ENCODE measurements at regions not wholly inside any gene's neighbourhood (a gene's known extent, or its start where the extent isn't known, plus 50 kb on each side); places are given as distances from the start of the nearest gene placed in this dataset.

DNA sequence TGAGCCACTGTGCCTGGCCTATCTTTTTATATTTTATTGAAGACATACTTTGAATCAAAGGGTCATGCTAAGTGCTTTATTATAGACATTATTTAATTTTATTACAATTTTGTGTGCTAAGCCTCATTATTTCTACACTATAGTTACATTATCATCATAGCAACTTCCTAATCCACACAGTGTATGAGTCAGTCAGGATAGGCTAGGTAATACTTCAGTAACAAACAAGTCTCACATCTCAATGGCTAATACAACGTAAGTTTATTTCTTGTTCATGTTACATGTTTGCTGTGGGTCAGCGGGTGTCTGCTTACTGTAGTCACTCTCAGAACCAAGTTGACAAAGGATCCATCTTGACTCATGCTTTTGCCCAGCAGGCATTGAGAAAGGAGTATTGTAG is 292.6 kb upstream of the TGFBR2 start:
- TF ChIP-seq, protein P1, sequence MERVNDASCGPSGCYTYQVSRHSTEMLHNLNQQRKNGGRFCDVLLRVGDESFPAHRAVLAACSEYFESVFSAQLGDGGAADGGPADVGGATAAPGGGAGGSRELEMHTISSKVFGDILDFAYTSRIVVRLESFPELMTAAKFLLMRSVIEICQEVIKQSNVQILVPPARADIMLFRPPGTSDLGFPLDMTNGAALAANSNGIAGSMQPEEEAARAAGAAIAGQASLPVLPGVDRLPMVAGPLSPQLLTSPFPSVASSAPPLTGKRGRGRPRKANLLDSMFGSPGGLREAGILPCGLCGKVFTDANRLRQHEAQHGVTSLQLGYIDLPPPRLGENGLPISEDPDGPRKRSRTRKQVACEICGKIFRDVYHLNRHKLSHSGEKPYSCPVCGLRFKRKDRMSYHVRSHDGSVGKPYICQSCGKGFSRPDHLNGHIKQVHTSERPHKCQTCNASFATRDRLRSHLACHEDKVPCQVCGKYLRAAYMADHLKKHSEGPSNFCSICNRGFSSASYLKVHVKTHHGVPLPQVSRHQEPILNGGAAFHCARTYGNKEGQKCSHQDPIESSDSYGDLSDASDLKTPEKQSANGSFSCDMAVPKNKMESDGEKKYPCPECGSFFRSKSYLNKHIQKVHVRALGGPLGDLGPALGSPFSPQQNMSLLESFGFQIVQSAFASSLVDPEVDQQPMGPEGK (CRISPR knock-in tag; IDR thresholded peaks at IDR 0.05; ENCODE audit: borderline replicate concordance) = no peak
- no peak for TF ChIP-seq ZC3H10 (CRISPR knock-in tag; IDR thresholded peaks at IDR 0.05)
- no peak for TF ChIP-seq ESRRG (CRISPR knock-in tag; IDR thresholded peaks at IDR 0.05)
- no peak for TF ChIP-seq ZFP3 (CRISPR knock-in tag; IDR thresholded peaks at IDR 0.05)
- TF ChIP-seq GLIS3 (CRISPR knock-in tag; IDR thresholded peaks at IDR 0.05) = no peak
- TF ChIP-seq ZFP30 (CRISPR knock-in tag; IDR thresholded peaks at IDR 0.05) = no peak
- TF ChIP-seq, protein P2, sequence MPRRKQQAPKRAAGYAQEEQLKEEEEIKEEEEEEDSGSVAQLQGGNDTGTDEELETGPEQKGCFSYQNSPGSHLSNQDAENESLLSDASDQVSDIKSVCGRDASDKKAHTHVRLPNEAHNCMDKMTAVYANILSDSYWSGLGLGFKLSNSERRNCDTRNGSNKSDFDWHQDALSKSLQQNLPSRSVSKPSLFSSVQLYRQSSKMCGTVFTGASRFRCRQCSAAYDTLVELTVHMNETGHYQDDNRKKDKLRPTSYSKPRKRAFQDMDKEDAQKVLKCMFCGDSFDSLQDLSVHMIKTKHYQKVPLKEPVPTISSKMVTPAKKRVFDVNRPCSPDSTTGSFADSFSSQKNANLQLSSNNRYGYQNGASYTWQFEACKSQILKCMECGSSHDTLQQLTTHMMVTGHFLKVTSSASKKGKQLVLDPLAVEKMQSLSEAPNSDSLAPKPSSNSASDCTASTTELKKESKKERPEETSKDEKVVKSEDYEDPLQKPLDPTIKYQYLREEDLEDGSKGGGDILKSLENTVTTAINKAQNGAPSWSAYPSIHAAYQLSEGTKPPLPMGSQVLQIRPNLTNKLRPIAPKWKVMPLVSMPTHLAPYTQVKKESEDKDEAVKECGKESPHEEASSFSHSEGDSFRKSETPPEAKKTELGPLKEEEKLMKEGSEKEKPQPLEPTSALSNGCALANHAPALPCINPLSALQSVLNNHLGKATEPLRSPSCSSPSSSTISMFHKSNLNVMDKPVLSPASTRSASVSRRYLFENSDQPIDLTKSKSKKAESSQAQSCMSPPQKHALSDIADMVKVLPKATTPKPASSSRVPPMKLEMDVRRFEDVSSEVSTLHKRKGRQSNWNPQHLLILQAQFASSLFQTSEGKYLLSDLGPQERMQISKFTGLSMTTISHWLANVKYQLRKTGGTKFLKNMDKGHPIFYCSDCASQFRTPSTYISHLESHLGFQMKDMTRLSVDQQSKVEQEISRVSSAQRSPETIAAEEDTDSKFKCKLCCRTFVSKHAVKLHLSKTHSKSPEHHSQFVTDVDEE (CRISPR knock-in tag; IDR thresholded peaks at IDR 0.05) = no peak
- TF ChIP-seq RARB (CRISPR knock-in tag; IDR thresholded peaks at IDR 0.05) = no peak
- TF ChIP-seq, protein P3, sequence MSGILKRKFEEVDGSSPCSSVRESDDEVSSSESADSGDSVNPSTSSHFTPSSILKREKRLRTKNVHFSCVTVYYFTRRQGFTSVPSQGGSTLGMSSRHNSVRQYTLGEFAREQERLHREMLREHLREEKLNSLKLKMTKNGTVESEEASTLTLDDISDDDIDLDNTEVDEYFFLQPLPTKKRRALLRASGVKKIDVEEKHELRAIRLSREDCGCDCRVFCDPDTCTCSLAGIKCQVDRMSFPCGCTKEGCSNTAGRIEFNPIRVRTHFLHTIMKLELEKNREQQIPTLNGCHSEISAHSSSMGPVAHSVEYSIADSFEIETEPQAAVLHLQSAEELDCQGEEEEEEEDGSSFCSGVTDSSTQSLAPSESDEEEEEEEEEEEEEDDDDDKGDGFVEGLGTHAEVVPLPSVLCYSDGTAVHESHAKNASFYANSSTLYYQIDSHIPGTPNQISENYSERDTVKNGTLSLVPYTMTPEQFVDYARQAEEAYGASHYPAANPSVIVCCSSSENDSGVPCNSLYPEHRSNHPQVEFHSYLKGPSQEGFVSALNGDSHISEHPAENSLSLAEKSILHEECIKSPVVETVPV (CRISPR knock-in tag; IDR thresholded peaks at IDR 0.05) = no peak
- TF ChIP-seq ARNTL (CRISPR knock-in tag; IDR thresholded peaks at IDR 0.05; ENCODE audit: borderline replicate concordance, low read depth) = no peak
- no peak for TF ChIP-seq CSDC2 (CRISPR knock-in tag; IDR thresholded peaks at IDR 0.05)
- TF ChIP-seq TCF4 (CRISPR knock-in tag; IDR thresholded peaks at IDR 0.05; ENCODE audit: borderline replicate concordance) = no peak
- TF ChIP-seq ZNF565 (CRISPR knock-in tag; conservative IDR thresholded peaks at IDR 0.05; ENCODE audit: low read depth) = no peak
- no peak for TF ChIP-seq ISL1 (CRISPR knock-in tag; IDR thresholded peaks at IDR 0.05)

Data from SK-N-SH treated with all-trans-retinoic acid at 6 μM for 48 hours (cell line).